GM21528 (cell line): ENCODE measurements at regions not wholly inside any gene's neighbourhood (a gene's known extent, or its start where the extent isn't known, plus 50 kb on each side); places are given as distances from the start of the nearest gene placed in this dataset.
"Not testable (repeated sequence)": the region's sequence is repeated elsewhere in the genome, so short reads cannot be mapped to it uniquely, and the experiment has no call there.

Experiments used
- ATAC-seq: cut with Tn5 transposase; IDR thresholded peaks from one replicate; pipeline ENCODE4 v1.9.1; 2021; ENCODE audit warnings: mild to moderate bottlenecking, moderate library complexity; ENCODE audit not compliant: unreplicated experiment, low FRiP score

- ATAC-seq: not testable (repeated sequence)
Measured at GRCh38 chr17:45554479-45554878, 64.0 kb upstream of the PLEKHM1 start.

- ATAC-seq: not testable (repeated sequence)
Measured at GRCh38 chr17:45558821-45559220, 68.3 kb upstream of the PLEKHM1 start.

- ATAC-seq: not testable (repeated sequence)
Measured at GRCh38 chr17:45562868-45563267, 72.3 kb upstream of the PLEKHM1 start.

GRCh38 chr17:45563283-45563682 is 72.8 kb upstream of the PLEKHM1 start:
- ATAC-seq: not testable (repeated sequence)

- ATAC-seq: not testable (repeated sequence)
Measured at GRCh38 chr17:45568275-45568674, 77.8 kb upstream of the PLEKHM1 start.

GRCh38 chr17:45573326-45573725 is 82.8 kb upstream of the PLEKHM1 start:
- not testable (repeated sequence) for ATAC-seq

GRCh38 chr17:45573924-45574770 is 83.6 kb upstream of the PLEKHM1 start:
- ATAC-seq: no peak

GRCh38 chr17:45575126-45575885 is 84.8 kb upstream of the PLEKHM1 start:
- ATAC-seq: no peak

GRCh38 chr17:45576527-45577307 is 86.2 kb upstream of the PLEKHM1 start:
- ATAC-seq: not testable (repeated sequence)

- no peak for ATAC-seq
Measured at GRCh38 chr17:45577571-45578279, 87.2 kb upstream of the PLEKHM1 start.

- no peak for ATAC-seq
Measured at GRCh38 chr17:45578516-45579455, 88.3 kb upstream of the PLEKHM1 start.

- no peak for ATAC-seq
Measured at GRCh38 chr17:45579529-45580495, 89.3 kb upstream of the PLEKHM1 start.

GRCh38 chr17:45580924-45581323 is 90.4 kb upstream of the PLEKHM1 start:
- ATAC-seq: no peak

GRCh38 chr17:45581860-45582259 is 91.3 kb upstream of the PLEKHM1 start:
- no peak for ATAC-seq

- ATAC-seq: peak; percentile 58
Measured at GRCh38 chr17:45584092-45585036, 93.8 kb upstream of the PLEKHM1 start.

GRCh38 chr17:45585037-45585733 is 94.7 kb upstream of the PLEKHM1 start:
- peak; percentile 66 for ATAC-seq
